HepG2 (cell line): ENCODE measurements at regions not wholly inside any gene's neighbourhood (a gene's known extent, or its start where the extent isn't known, plus 50 kb on each side); places are given as distances from the start of the nearest gene placed in this dataset.

ENCODE experiments used
- ATAC-seq: fragments of 200-7000 bp; cut with Tn5 transposase; 3 replicates; pipeline ENCODE4 v1.9.1; 2020; ENCODE audit warnings: mild to moderate bottlenecking, moderate library complexity
- BruUV-seq: library from RNA; stranded (reverse); fragments of 400-500 nt; replicated peaks from 2 replicates; lab custom pipeline; 2021; lab: Mats Ljungman, UMichigan
- CTCF ChIA-PET: fragments of 300-600 bp; formaldehyde crosslinking; extraction: SDS; loops from one replicate; lab custom pipeline; 2021; ENCODE audit warnings: low total read pairs, inconsistent platforms, low intra/inter-chr PET ratio; lab: Yijun Ruan, JAX
- POLR2A ChIA-PET: fragments of 350-600 bp; sonication (Branson Sonifier 250); formaldehyde crosslinking; loops from one replicate; lab custom pipeline; 2020; ENCODE audit warnings: antibody characterized with exemption, inconsistent platforms; lab: Yijun Ruan, JAX
- DNase-seq: peaks from one replicate; pipeline ENCODE4 v3.0.0-alpha.2; 2015; ENCODE audit warnings: low spot score
- FAIRE-seq: peaks from 3 replicates; lab custom pipeline; 2011; peaks lifted over from hg19 to GRCh38; lab: Jason Lieb, UNC
- H2AFZ ChIP-seq: one replicate; pipeline ENCODE4 v1.6.1; 2011; ENCODE audit warnings: low read length, inconsistent platforms
- H3K27ac ChIP-seq: fragments of 300-600 bp; 3 replicates; pipeline ENCODE4 v1.8.0; 2011; ENCODE audit warnings: mixed run types, mild to moderate bottlenecking, mixed read lengths, low read length, inconsistent platforms; ENCODE audit not compliant: insufficient read depth; ENCODE audit errors: extremely low read length
- H3K27me3 ChIP-seq, 2 experiments: fragments of 200-600 bp in 1 of 2; 2 replicates in 1 of 2; 3 replicates in 1 of 2; pipeline versions ENCODE4 v1.6.0 to v1.8.0; 2011; ENCODE audit warnings: low read length in 2 of 2, mild to moderate bottlenecking in 2 of 2, moderate library complexity in 2 of 2, inconsistent platforms in 1 of 2; ENCODE audit not compliant: insufficient read depth in 2 of 2, control insufficient read depth in 1 of 2
- H3K36me3 ChIP-seq, 2 experiments: fragments of 200-600 bp in 1 of 2; replicated peaks in 1 of 2; 2 replicates in 1 of 2; 3 replicates in 1 of 2; pipeline versions ENCODE4 v1.5.1 to v1.8.0; 2011; ENCODE audit warnings: low read length in 2 of 2, inconsistent platforms in 1 of 2; ENCODE audit not compliant: insufficient read depth in 2 of 2, control insufficient read depth in 1 of 2
- H3K4me1 ChIP-seq: 2 replicates; pipeline ENCODE4 v1.5.1; 2012; ENCODE audit warnings: low read length, inconsistent platforms; ENCODE audit not compliant: insufficient read depth
- H3K4me2 ChIP-seq: 2 replicates; pipeline ENCODE4 v1.6.0; 2011; ENCODE audit warnings: low read depth, low read length, inconsistent platforms
- H3K4me3 ChIP-seq, 3 experiments: fragments of 200-600 bp in 1 of 3; sonication (generic), shearing (Covaris generic) in 1 of 3; replicated peaks in 1 of 3; 2 replicates each; pipeline ENCODE4 v1.5.1; 2011 to 2016; ENCODE audit warnings: low read length in 3 of 3, inconsistent platforms in 2 of 3, low read depth in 2 of 3, mild to moderate bottlenecking in 2 of 3, control low read depth in 1 of 3, mixed read lengths in 1 of 3; ENCODE audit not compliant: insufficient read depth in 1 of 3
- H3K79me2 ChIP-seq: one replicate; pipeline ENCODE4 v1.6.1; 2011; ENCODE audit warnings: low read length, inconsistent platforms; ENCODE audit not compliant: insufficient read depth
- H3K9ac ChIP-seq: 2 replicates; pipeline ENCODE4 v1.6.0; 2011; ENCODE audit warnings: mild to moderate bottlenecking, low read depth, low read length, inconsistent platforms; ENCODE audit not compliant: insufficient read depth
- H3K9me3 ChIP-seq: 2 replicates; pipeline ENCODE4 v1.5.1; 2012; ENCODE audit warnings: mild to moderate bottlenecking, low read length
- H4K20me1 ChIP-seq: 2 replicates; pipeline ENCODE4 v1.6.0; 2011; ENCODE audit warnings: inconsistent platforms, mild to moderate bottlenecking, low read length, moderate library complexity; ENCODE audit not compliant: insufficient read depth
- DZIP1 ChIP-seq: sonication (generic); formaldehyde crosslinking; IDR thresholded peaks from 2 replicates; pipeline ENCODE4 v1.5.0; 2020; ENCODE audit warnings: mild to moderate bottlenecking, missing genetic modification reagents
- EEA1 ChIP-seq: sonication (generic); formaldehyde crosslinking; IDR thresholded peaks from 2 replicates; pipeline ENCODE4 v1.5.1; 2020; ENCODE audit warnings: mild to moderate bottlenecking, missing genetic modification reagents, borderline replicate concordance
- IKZF4 ChIP-seq: sonication (generic); formaldehyde crosslinking; IDR thresholded peaks from 2 replicates; pipeline ENCODE4 v1.5.1; 2020; ENCODE audit warnings: borderline replicate concordance, mild to moderate bottlenecking, low read depth, missing genetic modification reagents; ENCODE audit errors: not compliant biosample characterization
- NFKB2 ChIP-seq: sonication (generic); formaldehyde crosslinking; IDR thresholded peaks from 2 replicates; pipeline ENCODE4 v1.4.0; 2020; ENCODE audit warnings: missing genetic modification reagents, borderline replicate concordance
- NFKBIZ ChIP-seq: IDR thresholded peaks from 2 replicates; pipeline ENCODE4 v1.6.1; 2018; ENCODE audit warnings: missing genetic modification reagents, missing compliant biosample characterization
- ZFAT ChIP-seq: sonication (generic); formaldehyde crosslinking; conservative IDR thresholded peaks from 2 replicates; pipeline ENCODE4 v1.8.1; 2023; ENCODE audit warnings: missing genetic modification reagents, inconsistent platforms
- ZFP62 ChIP-seq: sonication (generic); formaldehyde crosslinking; IDR thresholded peaks from 2 replicates; pipeline ENCODE4 v1.4.0; 2020; ENCODE audit warnings: missing genetic modification reagents
- ZNF124 ChIP-seq: sonication (generic); formaldehyde crosslinking; IDR thresholded peaks from 2 replicates; pipeline ENCODE4 v1.4.0; 2020; ENCODE audit warnings: missing genetic modification reagents
- ZNF296 ChIP-seq: sonication (generic); formaldehyde crosslinking; conservative IDR thresholded peaks from 2 replicates; pipeline ENCODE4 v1.5.0; 2020; ENCODE audit warnings: mild to moderate bottlenecking, missing genetic modification reagents
- ZNF430 ChIP-seq: sonication (generic); formaldehyde crosslinking; IDR thresholded peaks from 2 replicates; pipeline ENCODE4 v1.9.0; 2021; ENCODE audit warnings: mild to moderate bottlenecking, missing genetic modification reagents
- ZNF547 ChIP-seq: sonication (generic); formaldehyde crosslinking; IDR thresholded peaks from 2 replicates; pipeline ENCODE4 v1.5.1; 2020; ENCODE audit warnings: mild to moderate bottlenecking, missing genetic modification reagents
- WGBS: methylation state at CpG from one replicate; pipeline ENCODE4 v1.1.6; 2017; ENCODE audit warnings: low lambda C conversion rate; 5-methylcytosine and 5-hydroxymethylcytosine counted together
- in situ Hi-C: cut with HindIII; loops from 2 replicates; pipeline ENCODE4 v1.10.0; 2017; ENCODE audit warnings: low pct_unique_long_range_greater_than_20kb; ENCODE audit not compliant: extremely low pct_ligation_motif_present
- intact Hi-C: fragments of 100-400 bp; cut with micrococcal nuclease; formaldehyde crosslinking; loops from one replicate; pipeline ENCODE4 v1.10.0; 2022; ENCODE audit not compliant: unreplicated experiment

DNA sequence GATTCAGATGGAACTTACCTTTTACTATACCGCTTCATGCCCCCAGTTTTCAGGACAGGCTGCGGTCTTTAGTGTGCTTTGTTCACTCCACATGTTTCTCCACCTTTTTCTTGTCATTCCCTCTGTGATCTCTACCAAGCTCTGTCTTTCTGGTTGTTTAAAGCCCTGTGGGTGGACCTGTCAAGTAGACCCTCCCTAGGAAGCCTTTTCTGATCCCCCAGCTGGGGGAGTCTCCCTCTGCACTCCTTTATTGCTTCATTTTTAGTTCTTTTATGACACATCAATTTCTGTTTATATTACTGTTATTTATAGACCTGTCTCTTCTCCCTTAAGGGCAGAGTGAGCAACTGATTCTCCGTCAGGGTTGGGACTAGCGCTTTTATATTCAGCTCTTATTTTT, 150.2 kb downstream of the C4orf33 start:
- no peaks in the 10 kb centered on the region for H3K36me3 ChIP-seq
- H3K9ac ChIP-seq = no peak overlapping the region
- ATAC-seq (no peak), DNase-seq (no peak)
- in situ Hi-C loops (no loop called here), intact Hi-C loops (no loop called here)
- H2AFZ ChIP-seq = no peak overlapping the region
- H3K4me1 ChIP-seq = no peaks in the 10 kb centered on the region
- H3K4me2 ChIP-seq = no peak overlapping the region
- no peak overlapping the region for H3K4me3 ChIP-seq
- 34% methylated on average over 4 of the region's 4 CpGs for WGBS
- CTCF ChIA-PET = no interaction called here
- TF ChIP-seq EEA1 (CRISPR knock-in tag) (no peak), ZNF124 (CRISPR knock-in tag) (no peak), ZNF547 (CRISPR knock-in tag) (no peak), ZFP62 (CRISPR knock-in tag) (no peak)
- TF ChIP-seq, all 625 proteins: peak for 0
- POLR2A ChIA-PET = no interaction called here
- H3K9me3 ChIP-seq = no peaks in the 10 kb centered on the region
- H3K27ac ChIP-seq = no peak overlapping the region
- no peaks in the 10 kb centered on the region for H3K27me3 ChIP-seq
- no TSS peak for BruUV-seq
- H3K79me2 ChIP-seq = no peaks in the 10 kb centered on the region
- H4K20me1 ChIP-seq = no peaks in the 10 kb centered on the region
- FAIRE-seq = no peak

DNA sequence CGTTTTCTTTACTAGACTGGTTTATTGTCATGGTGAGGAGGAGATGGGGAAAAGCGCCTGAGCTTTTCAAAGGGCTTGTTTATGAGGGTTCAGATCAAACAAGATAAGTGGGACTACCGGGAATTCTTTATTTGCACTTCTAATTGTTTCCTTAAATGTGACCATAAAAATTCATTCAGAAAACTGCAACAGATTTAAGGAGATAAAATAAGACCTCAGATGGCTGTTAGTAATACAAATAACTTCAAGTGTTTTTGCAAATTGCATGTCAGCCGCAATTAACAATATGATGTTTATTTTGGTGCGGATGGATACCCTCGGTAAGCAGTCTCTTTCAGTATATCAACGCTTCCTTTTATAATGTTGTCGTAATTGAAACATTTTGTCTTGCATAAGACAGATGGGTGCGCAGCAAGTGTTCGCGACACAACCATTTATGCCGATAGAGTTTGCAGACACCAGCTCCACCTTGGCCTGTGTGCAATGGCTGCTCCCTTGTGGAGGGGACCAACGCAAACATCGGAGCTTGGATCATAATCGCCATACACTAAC, 151.0 kb downstream of the C4orf33 start:
- ChIA-PET POLR2A (no interaction called here), CTCF (no interaction called here)
- Histone ChIP-seq H2AFZ (no peak overlapping the region), H4K20me1 (no peaks in the 10 kb centered on the region), H3K4me3 (no peak overlapping the region), H3K4me2 (no peak overlapping the region), H3K4me1 (no peaks in the 10 kb centered on the region), H3K27ac (no peak overlapping the region), H3K9me3 (no peaks in the 10 kb centered on the region), H3K36me3 (no peaks in the 10 kb centered on the region), H3K27me3 (no peaks in the 10 kb centered on the region), H3K9ac (no peak overlapping the region), H3K79me2 (no peaks in the 10 kb centered on the region)
- in situ Hi-C loops (no loop called here), intact Hi-C loops (no loop called here)
- FAIRE-seq (no peak), DNase-seq (no peak), ATAC-seq (no peak)
- WGBS = 47% methylated on average over 15 of the region's 15 CpGs
- no peak for TF ChIP-seq NFKB2 (CRISPR knock-in tag)
- no peak for TF ChIP-seq ZNF430 (CRISPR knock-in tag)
- no peak for TF ChIP-seq ZFAT
- no peak for TF ChIP-seq ZNF296
- no peak for TF ChIP-seq IKZF4
- TF ChIP-seq NFKBIZ = no peak
- no peak for TF ChIP-seq DZIP1 (CRISPR knock-in tag)
- BruUV-seq = no TSS peak
